Thyroid gland (tissue), 4 donors: ENCODE measurements at regions not wholly inside any gene's neighbourhood (a gene's known extent, or its start where the extent isn't known, plus 50 kb on each side); places are given as distances from the start of the nearest gene placed in this dataset.

ENCODE experiments used
- POLR2A ChIP-seq, 2 donors: fragments of 450-650 bp; IDR thresholded peaks; one replicate each; pipeline ENCODE4 v1.6.1; 2017; ENCODE audit warnings: antibody characterized with exemption in 2 of 2, mild to moderate bottlenecking in 2 of 2, moderate library complexity in 1 of 2
- TF ChIP-seq, protein P1 (sequence below), 6 experiments: fragments of 200-600 bp in 3 of 6; fragments of 450-650 bp in 3 of 6; sonication (generic) in 3 of 6; IDR thresholded peaks; one replicate each; pipeline ENCODE4 v1.5.1; 2016 to 2019; ENCODE audit warnings: antibody characterized with exemption in 6 of 6, mild to moderate bottlenecking in 2 of 6, inconsistent platforms in 1 of 6, moderate library complexity in 1 of 6

DNA sequence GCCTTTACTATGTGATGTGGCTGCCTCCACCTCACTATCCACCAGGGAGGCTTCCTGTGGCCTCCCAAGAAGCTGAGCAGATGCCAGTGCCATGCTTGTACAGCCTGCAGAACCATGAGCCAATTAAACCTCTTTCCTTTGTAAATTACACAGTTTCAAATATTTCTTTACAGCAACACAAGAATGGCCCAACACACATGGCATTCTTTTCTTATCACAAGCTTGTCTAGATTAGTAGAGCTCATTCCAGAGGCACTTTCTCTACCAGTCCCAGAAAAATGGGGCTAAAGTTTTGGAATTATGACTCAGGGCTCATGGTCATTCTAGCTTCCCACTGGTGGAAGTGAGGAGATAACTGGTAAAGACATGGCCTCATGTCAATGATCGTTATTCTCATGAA is 655.2 kb downstream of the LMO4 start:
- TF ChIP-seq, protein P1, sequence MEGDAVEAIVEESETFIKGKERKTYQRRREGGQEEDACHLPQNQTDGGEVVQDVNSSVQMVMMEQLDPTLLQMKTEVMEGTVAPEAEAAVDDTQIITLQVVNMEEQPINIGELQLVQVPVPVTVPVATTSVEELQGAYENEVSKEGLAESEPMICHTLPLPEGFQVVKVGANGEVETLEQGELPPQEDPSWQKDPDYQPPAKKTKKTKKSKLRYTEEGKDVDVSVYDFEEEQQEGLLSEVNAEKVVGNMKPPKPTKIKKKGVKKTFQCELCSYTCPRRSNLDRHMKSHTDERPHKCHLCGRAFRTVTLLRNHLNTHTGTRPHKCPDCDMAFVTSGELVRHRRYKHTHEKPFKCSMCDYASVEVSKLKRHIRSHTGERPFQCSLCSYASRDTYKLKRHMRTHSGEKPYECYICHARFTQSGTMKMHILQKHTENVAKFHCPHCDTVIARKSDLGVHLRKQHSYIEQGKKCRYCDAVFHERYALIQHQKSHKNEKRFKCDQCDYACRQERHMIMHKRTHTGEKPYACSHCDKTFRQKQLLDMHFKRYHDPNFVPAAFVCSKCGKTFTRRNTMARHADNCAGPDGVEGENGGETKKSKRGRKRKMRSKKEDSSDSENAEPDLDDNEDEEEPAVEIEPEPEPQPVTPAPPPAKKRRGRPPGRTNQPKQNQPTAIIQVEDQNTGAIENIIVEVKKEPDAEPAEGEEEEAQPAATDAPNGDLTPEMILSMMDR (IDR thresholded peaks at IDR 0.05), result no peak
- no peak for TF ChIP-seq POLR2A (IDR thresholded peaks at IDR 0.05)
